Epithelial cell of proximal tubule (primary cell): ENCODE measurements at regions not wholly inside any gene's neighbourhood (a gene's known extent, or its start where the extent isn't known, plus 50 kb on each side); places are given as distances from the start of the nearest gene placed in this dataset.
A peak's percentile ranks its signal among the peaks of the same experiment; 100 is the strongest.
"Not testable (repeated sequence)": the region's sequence is repeated elsewhere in the genome, so short reads cannot be mapped to it uniquely, and the experiment has no call there.

Experiments
- DNase-seq: peaks from one replicate; pipeline ENCODE4 v3.0.0-alpha.2; 2011; ENCODE audit warnings: low read depth
- H3K4me3 ChIP-seq: 2 replicates; pipeline ENCODE4 v1.5.1; 2011; ENCODE audit warnings: low read depth, mild to moderate bottlenecking, low read length
- TF ChIP-seq, protein P1 (sequence below): conservative IDR thresholded peaks from 2 replicates; pipeline ENCODE4 v1.5.1; 2012; ENCODE audit warnings: low read depth, mild to moderate bottlenecking, low read length

DNA sequence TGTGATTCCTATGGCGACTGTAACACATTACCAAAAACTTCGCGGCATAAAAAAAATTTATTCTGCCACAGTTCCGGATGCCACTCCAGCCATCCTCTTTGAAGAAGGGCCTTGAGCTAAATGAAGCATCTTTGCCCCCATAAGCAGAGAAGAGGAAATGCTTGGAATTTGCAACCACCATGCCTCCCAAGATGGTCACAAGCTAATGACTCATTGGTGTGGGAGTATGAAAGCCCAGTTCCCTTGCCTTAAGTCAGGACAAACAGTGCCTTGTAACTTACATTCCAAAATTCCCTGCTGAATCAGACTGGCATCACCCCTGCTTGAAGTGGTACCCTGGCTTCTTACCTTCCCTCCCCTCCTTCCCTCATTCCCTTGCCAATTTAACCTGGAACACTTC is 1077.4 kb downstream of the EPHA3 start:
- TF ChIP-seq, protein P1, sequence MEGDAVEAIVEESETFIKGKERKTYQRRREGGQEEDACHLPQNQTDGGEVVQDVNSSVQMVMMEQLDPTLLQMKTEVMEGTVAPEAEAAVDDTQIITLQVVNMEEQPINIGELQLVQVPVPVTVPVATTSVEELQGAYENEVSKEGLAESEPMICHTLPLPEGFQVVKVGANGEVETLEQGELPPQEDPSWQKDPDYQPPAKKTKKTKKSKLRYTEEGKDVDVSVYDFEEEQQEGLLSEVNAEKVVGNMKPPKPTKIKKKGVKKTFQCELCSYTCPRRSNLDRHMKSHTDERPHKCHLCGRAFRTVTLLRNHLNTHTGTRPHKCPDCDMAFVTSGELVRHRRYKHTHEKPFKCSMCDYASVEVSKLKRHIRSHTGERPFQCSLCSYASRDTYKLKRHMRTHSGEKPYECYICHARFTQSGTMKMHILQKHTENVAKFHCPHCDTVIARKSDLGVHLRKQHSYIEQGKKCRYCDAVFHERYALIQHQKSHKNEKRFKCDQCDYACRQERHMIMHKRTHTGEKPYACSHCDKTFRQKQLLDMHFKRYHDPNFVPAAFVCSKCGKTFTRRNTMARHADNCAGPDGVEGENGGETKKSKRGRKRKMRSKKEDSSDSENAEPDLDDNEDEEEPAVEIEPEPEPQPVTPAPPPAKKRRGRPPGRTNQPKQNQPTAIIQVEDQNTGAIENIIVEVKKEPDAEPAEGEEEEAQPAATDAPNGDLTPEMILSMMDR = no peak
- H3K4me3 ChIP-seq = no peak overlapping the region
- DNase-seq = peak; percentile 26

DNA sequence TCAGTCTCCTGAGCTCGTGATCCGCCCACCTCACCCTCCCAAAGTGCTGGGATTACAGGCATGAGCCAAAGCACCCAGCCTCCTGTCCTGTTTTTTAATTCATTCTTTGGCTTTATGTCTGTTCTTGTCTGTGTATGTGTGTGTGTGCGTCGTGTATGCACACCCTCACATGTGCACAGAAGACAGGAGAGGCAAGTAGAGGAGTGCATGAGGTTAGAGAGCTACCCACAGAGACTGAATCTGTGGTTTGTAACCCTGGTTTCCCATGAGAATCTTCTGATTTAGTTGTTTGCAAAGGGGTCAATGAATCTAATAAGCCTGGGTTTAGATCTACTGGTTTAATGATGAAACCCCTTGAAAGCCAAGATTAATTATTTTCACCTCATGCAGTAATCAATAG is 1090.0 kb downstream of the EPHA3 start:
- not testable (repeated sequence) for DNase-seq, H3K4me3 ChIP-seq

DNA sequence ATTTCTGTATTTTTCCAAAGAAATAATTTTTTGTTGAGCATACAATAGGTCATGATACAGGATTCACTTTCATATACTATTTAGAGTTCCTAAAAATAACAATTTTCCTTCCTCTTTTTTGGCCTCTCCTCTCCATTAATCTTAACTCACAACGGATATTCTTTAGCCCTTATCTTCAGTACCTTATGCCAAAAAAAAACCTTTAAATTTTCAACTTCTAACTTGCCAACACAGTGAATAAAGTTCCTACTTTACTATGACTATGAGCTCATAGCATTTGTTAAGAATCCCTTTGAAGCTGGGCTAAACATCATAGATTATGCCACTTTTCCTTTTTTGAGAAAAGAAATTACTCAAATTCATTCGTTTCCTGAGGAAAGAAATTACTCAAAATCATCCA is 1095.5 kb downstream of the EPHA3 start:
- DNase-seq, H3K4me3 ChIP-seq: not testable (repeated sequence)

- not testable (repeated sequence) for DNase-seq, H3K4me3 ChIP-seq
Measured at GRCh38 chr3:90206482-90206881, 1099.1 kb downstream of the EPHA3 start.

DNA sequence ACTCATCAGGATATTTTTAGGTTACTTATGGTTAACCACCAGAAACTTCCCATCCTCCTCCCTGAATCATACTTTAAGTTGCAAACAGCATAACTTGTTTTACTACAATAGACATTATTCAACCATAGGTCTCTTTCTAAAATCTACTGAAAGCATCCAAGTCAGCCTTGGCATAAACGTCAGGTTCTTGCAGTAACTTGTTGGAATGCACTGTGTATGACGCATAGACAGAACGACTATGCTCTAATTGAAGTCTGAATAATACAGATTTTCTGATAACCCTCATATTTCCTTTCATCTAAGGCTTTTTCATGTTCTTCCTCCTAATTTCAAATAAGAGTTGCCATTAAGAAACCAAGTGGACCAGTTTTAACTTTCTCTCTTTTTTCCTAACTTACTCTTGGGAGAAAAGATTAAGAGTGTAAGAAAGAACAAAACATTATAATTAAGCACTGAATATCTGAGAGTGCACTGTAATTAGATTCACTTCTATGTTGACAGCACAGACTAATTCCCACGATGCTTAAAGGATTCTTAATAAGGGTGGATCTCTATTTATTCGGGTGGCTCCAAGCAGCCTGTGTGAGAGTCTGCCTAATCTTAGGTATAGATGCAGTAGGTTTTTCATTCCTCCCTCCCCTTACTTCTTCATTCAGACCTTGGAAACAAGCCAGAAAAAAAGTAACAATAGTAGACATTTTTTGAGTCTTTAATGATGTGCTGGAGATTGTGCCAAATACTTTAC is 1100.1 kb downstream of the EPHA3 start:
- not testable (repeated sequence) for DNase-seq, H3K4me3 ChIP-seq

DNA sequence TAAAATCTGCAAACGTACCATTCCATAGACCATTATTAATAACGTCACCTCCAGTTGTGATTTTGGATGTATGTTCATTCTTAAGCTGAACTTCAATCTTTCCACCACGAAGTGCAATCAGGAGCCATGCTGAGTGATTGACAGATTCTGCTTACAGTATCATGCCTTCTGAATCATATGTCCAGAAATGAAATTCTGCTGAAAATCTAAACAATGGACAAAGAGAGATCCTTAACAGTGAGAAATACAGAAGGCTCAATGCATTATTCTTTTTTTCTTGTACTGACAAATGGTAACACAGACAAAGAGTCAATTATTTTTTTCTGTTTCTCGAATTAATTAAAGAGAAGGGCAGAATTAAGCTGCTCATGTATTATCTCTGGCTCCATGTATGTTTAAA is 1114.5 kb downstream of the EPHA3 start:
- TF ChIP-seq, protein P1 = no peak
- no peak for DNase-seq
- no peak overlapping the region for H3K4me3 ChIP-seq

DNA sequence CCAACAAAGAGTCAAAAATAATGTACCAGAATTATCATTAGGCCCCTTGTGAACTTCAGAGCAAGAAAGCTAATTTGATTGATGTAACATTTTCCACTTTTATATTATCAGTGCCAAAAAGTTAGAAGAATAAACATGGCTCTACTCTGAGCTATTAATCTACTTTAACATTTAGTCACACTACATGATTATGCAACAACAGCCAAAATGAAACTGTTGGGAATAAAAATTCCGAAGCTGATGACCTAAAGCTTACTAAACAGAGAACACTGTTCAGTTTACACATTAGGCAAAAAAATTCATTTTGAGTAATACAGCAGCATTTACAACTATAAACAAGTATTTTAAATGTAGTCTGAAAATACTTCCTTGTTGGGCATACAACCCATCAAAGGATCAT is 1134.1 kb downstream of the EPHA3 start:
- no peak overlapping the region for H3K4me3 ChIP-seq
- TF ChIP-seq, protein P1 = no peak
- DNase-seq = no peak

DNA sequence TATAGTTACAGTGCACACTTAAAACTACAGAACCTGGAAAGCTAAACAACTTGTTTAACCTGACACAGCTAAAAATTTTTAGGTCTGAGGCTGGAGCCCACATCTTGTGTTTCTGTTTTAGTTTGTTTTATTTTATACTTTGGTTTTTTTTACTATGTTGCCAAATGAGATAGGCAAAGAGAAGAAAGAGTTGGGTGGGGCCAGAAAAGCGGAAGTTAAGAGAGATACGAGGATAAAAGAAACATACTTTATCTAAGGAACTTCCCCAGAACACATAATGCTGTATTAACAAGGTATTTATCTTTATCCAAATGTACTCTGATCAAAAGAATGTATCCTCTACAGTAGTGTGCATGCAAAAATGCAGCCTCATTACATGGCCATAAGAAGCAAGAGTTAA is 1145.7 kb downstream of the EPHA3 start:
- H3K4me3 ChIP-seq = no peak overlapping the region
- TF ChIP-seq, protein P1 = no peak

DNA sequence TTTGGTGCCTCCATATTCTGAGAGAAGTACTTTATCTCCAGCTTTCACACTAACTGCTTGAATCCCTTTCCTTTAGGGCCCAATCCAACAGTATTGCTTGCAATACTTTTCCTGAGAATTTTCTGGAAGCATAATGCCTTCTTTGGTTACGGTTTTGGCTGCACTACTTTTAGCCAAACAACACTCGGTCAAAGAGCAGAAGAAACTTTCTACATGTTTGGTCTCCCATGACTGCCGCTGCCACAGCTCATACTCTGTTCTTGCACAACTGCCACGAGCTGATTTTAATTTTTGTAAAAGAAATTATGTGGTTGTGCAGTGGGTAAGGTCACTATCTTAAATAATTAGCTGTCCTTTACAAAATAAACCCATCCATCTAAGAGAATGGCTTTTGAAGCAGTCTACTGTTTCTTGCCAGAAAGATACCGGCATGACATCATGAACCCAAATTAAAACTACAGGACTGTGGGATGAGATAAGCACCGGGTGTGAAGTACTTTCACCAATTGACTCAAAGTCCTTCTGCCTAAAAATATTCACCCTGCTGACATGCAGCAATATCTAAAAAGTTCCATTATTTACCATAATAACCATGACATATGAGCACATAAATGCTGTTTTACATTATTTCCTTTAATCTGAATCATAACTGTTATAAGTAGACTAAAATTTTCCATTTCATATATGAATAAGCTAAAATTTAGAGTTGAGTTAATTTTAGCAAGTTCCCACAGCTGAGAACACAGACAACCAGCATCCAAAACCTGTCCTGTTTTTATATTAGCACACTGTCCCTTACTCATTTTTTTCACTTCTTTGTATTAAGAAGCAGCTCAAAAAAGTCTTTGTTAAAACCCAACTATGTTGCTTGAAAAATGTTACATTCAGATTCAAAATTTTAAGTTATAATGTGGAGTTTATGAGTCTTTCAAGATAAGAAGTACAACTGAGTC is 1154.3 kb downstream of the EPHA3 start:
- H3K4me3 ChIP-seq = no peak overlapping the region
- DNase-seq = no peak
- TF ChIP-seq, protein P1 = no peak

More for the DNA sequence above, 1145.7 kb downstream of the EPHA3 start:
- DNase-seq = no peak
